CD4-positive, CD25-positive, alpha-beta regulatory T cell (primary cell): ENCODE measurements at regions not wholly inside any gene's neighbourhood (a gene's known extent, or its start where the extent isn't known, plus 50 kb on each side); places are given as distances from the start of the nearest gene placed in this dataset.
"Not testable (repeated sequence)": the region's sequence is repeated elsewhere in the genome, so short reads cannot be mapped to it uniquely, and the experiment has no call there.

Source experiments
- ATAC-seq, 2 donors: fragments of 150-1000 bp; cut with Tn5 transposase; one replicate each; pipeline ENCODE4 v1.10.0; 2021; ENCODE audit warnings: low read depth in 2 of 2, moderate number of reproducible peaks in 2 of 2, moderate library complexity in 1 of 2
- DNase-seq, 3 donors: peaks; one replicate each; pipeline versions ENCODE4 v3.0.0 to v3.0.0-alpha.2; 2012 to 2022; ENCODE audit warnings: mixed read lengths in 1 of 3
- H3K27ac ChIP-seq: one replicate; pipeline ENCODE4 v1.7.0; 2013; ENCODE audit warnings: mild to moderate bottlenecking, low read length; ENCODE audit not compliant: insufficient read depth, poor library complexity, severe bottlenecking
- H3K27me3 ChIP-seq: one replicate; pipeline ENCODE4 v1.7.0; 2013; ENCODE audit warnings: low read length; ENCODE audit not compliant: control insufficient read depth, insufficient read depth
- H3K36me3 ChIP-seq: one replicate; pipeline ENCODE4 v1.7.0; 2013; ENCODE audit warnings: mild to moderate bottlenecking, low read length, moderate library complexity; ENCODE audit not compliant: control insufficient read depth, insufficient read depth
- H3K4me1 ChIP-seq: 2 replicates; pipeline ENCODE4 v1.7.0; 2013; ENCODE audit warnings: mild to moderate bottlenecking, low read length; ENCODE audit not compliant: insufficient read depth, control insufficient read depth, poor library complexity, severe bottlenecking
- H3K4me3 ChIP-seq: one replicate; pipeline ENCODE4 v1.7.0; 2013; ENCODE audit warnings: low read depth, mild to moderate bottlenecking, low read length, moderate library complexity
- H3K9me3 ChIP-seq, 2 experiments: 1 replicate in 1 of 2; 2 replicates in 1 of 2; pipeline ENCODE4 v1.7.0; 2013; ENCODE audit warnings: low read length in 2 of 2, mild to moderate bottlenecking in 1 of 2, moderate library complexity in 1 of 2; ENCODE audit not compliant: control insufficient read depth in 2 of 2
- H3K27ac Mint-ChIP-seq, 3 donors: one replicate each; pipeline ENCODE4 v1.8.0; 2020 to 2022; ENCODE audit warnings: mild to moderate bottlenecking in 3 of 3, mixed read lengths in 3 of 3, moderate library complexity in 2 of 3
- H3K27me3 Mint-ChIP-seq: one replicate; pipeline ENCODE4 v1.8.0; 2022; ENCODE audit warnings: mild to moderate bottlenecking, mixed read lengths
- H3K36me3 Mint-ChIP-seq: one replicate; pipeline ENCODE4 v1.8.0; 2020; ENCODE audit warnings: mixed read lengths
- H3K4me1 Mint-ChIP-seq, 4 donors: one replicate each; pipeline ENCODE4 v1.8.0; 2020 to 2022; ENCODE audit warnings: mixed read lengths in 4 of 4, mild to moderate bottlenecking in 1 of 4
- H3K4me3 Mint-ChIP-seq, 4 donors: one replicate each; pipeline ENCODE4 v1.8.0; 2020 to 2022; ENCODE audit warnings: mild to moderate bottlenecking in 4 of 4, mixed read lengths in 4 of 4, moderate library complexity in 3 of 4
- H3K9me3 Mint-ChIP-seq, 7 donors: one replicate each; pipeline ENCODE4 v1.8.0; 2020 to 2022; ENCODE audit warnings: mixed read lengths in 7 of 7, mild to moderate bottlenecking in 3 of 7, moderate library complexity in 2 of 7

GRCh38 chr9:63824804-63825203, 1460.2 kb downstream of the FOXD4L5 start:
- not testable (repeated sequence) for DNase-seq

GRCh38 chr9:63823375-63824201, 1461.4 kb downstream of the FOXD4L5 start:
- H3K36me3 Mint-ChIP-seq, H3K27me3 ChIP-seq, H3K4me3 ChIP-seq, H3K36me3 ChIP-seq, H3K27ac Mint-ChIP-seq, H3K4me1 ChIP-seq, H3K27ac ChIP-seq, H3K4me3 Mint-ChIP-seq, DNase-seq, H3K9me3 ChIP-seq, H3K4me1 Mint-ChIP-seq, H3K27me3 Mint-ChIP-seq: not testable (repeated sequence)
- H3K9me3 Mint-ChIP-seq, result peaks cover 5 to 14% (median 10%) of the 10 kb centered on the region in 7 donors
- peak; percentile 54 to 63 for ATAC-seq

More at GRCh38 chr9:63824804-63825203, 1460.2 kb downstream of the FOXD4L5 start:
- H3K36me3 Mint-ChIP-seq, H3K4me3 Mint-ChIP-seq, H3K4me1 Mint-ChIP-seq, H3K4me1 ChIP-seq, H3K27ac Mint-ChIP-seq, H3K27me3 Mint-ChIP-seq, H3K36me3 ChIP-seq, H3K27me3 ChIP-seq, H3K4me3 ChIP-seq, H3K9me3 ChIP-seq, ATAC-seq, H3K27ac ChIP-seq: not testable (repeated sequence)
- peaks cover 6 to 16% (median 10%) of the 10 kb centered on the region in 7 donors for H3K9me3 Mint-ChIP-seq

- not testable (repeated sequence) for H3K27ac ChIP-seq, H3K4me3 Mint-ChIP-seq, H3K27me3 Mint-ChIP-seq, DNase-seq, H3K27me3 ChIP-seq, H3K36me3 Mint-ChIP-seq, H3K4me1 ChIP-seq, H3K4me1 Mint-ChIP-seq, H3K4me3 ChIP-seq, H3K36me3 ChIP-seq, H3K27ac Mint-ChIP-seq, H3K9me3 ChIP-seq
- peaks cover 5 to 18% (median 10%) of the 10 kb centered on the region in 7 donors for H3K9me3 Mint-ChIP-seq
- ATAC-seq, result peak; percentile 7 to 29
Measured at GRCh38 chr9:63822615-63823374, 1462.2 kb downstream of the FOXD4L5 start.

- ATAC-seq, result not testable (repeated sequence)
Measured at GRCh38 chr9:63821293-63821692, 1463.7 kb downstream of the FOXD4L5 start.

GRCh38 chr9:63820882-63821281, 1464.1 kb downstream of the FOXD4L5 start:
- H3K9me3 ChIP-seq, DNase-seq, H3K36me3 Mint-ChIP-seq, H3K27me3 ChIP-seq, H3K36me3 ChIP-seq, H3K4me3 Mint-ChIP-seq, ATAC-seq, H3K27ac Mint-ChIP-seq, H3K27ac ChIP-seq, H3K4me3 ChIP-seq: not testable (repeated sequence)
- peaks cover 5 to 30% (median 12%) of the 10 kb centered on the region in 7 donors for H3K9me3 Mint-ChIP-seq
- peaks cover 5 to 24% (median 11%) of the 10 kb centered on the region in 4 donors for H3K4me1 Mint-ChIP-seq
- H3K27me3 Mint-ChIP-seq, result peaks cover 18% of the 10 kb centered on the region
- peaks cover 17% of the 10 kb centered on the region for H3K4me1 ChIP-seq

More at GRCh38 chr9:63821293-63821692, 1463.7 kb downstream of the FOXD4L5 start:
- H3K27ac Mint-ChIP-seq, H3K36me3 Mint-ChIP-seq, H3K4me3 Mint-ChIP-seq, H3K4me3 ChIP-seq, H3K27me3 ChIP-seq, H3K9me3 ChIP-seq, H3K27ac ChIP-seq, DNase-seq, H3K36me3 ChIP-seq: not testable (repeated sequence)
- Mint-ChIP-seq H3K9me3 (peaks cover 5 to 27% (median 11%) of the 10 kb centered on the region in 7 donors), H3K4me1 (peaks cover 5 to 21% (median 11%) of the 10 kb centered on the region in 4 donors), H3K27me3 (peaks cover 18% of the 10 kb centered on the region)
- peaks cover 17% of the 10 kb centered on the region for H3K4me1 ChIP-seq

- not testable (repeated sequence) for H3K27me3 ChIP-seq, H3K36me3 ChIP-seq, H3K4me3 Mint-ChIP-seq, H3K36me3 Mint-ChIP-seq, ATAC-seq, H3K27ac Mint-ChIP-seq, H3K4me3 ChIP-seq, H3K27ac ChIP-seq, DNase-seq
- Histone ChIP-seq H3K4me1 (peaks cover 17% of the 10 kb centered on the region), H3K9me3 (peaks cover 0 to 11% of the 10 kb centered on the region in 2 experiments)
- peaks cover 18% of the 10 kb centered on the region for H3K27me3 Mint-ChIP-seq
- H3K9me3 Mint-ChIP-seq, result peaks cover 5 to 34% (median 14%) of the 10 kb centered on the region in 7 donors
- peaks cover 5 to 26% (median 11%) of the 10 kb centered on the region in 4 donors for H3K4me1 Mint-ChIP-seq
Measured at GRCh38 chr9:63820383-63820782, 1464.6 kb downstream of the FOXD4L5 start.

- ATAC-seq, result peak; percentile 35 to 54
- peaks cover 0 to 26% (median 11%) of the 10 kb centered on the region in 4 donors for H3K4me1 Mint-ChIP-seq
- H3K9me3 ChIP-seq, result peaks cover 0 to 11% of the 10 kb centered on the region in 2 experiments
- H3K36me3 ChIP-seq, result no peaks in the 10 kb centered on the region
- peaks cover 17% of the 10 kb centered on the region for H3K4me1 ChIP-seq
- H3K4me3 Mint-ChIP-seq, result peak overlapping the region; percentile 73 to 86 (median 75)
- H3K27ac Mint-ChIP-seq, result peak overlapping the region in 2 of 3 donors; percentile 67 to 79
- H3K27ac ChIP-seq, result no peak overlapping the region
- peak overlapping the region; percentile 47 for H3K4me3 ChIP-seq
- peaks cover 18% of the 10 kb centered on the region for H3K27me3 Mint-ChIP-seq
- peaks cover 0 to 41% (median 8%) of the 10 kb centered on the region in 7 donors for H3K9me3 Mint-ChIP-seq
- H3K36me3 Mint-ChIP-seq, result no peaks in the 10 kb centered on the region
- peaks cover 5% of the 10 kb centered on the region for H3K27me3 ChIP-seq
- DNase-seq, result peak; percentile 40 to 70 (median 41)
Measured at GRCh38 chr9:63817622-63818518, 1467.1 kb downstream of the FOXD4L5 start.
